ENCODE measurements at regions not wholly inside any gene's neighbourhood (a gene's known extent, or its start where the extent isn't known, plus 50 kb on each side); places are given as distances from the start of the nearest gene placed in this dataset.

GRCh38 chr12:86727160-86727559 is 471.0 kb upstream of the MGAT4C start:
- no peak for TF ChIP-seq EP300 (IDR thresholded peaks at IDR 0.05)
- no peak for TF ChIP-seq CTCF (IDR thresholded peaks at IDR 0.05)
- no peak for TF ChIP-seq POLR2AphosphoS5 (IDR thresholded peaks at IDR 0.05)
- TF ChIP-seq POLR2A (IDR thresholded peaks at IDR 0.05) = no peak

Data from upper lobe of left lung (tissue), 4 donors.